HCT116 (cell line): ENCODE measurements at regions not wholly inside any gene's neighbourhood (a gene's known extent, or its start where the extent isn't known, plus 50 kb on each side); places are given as distances from the start of the nearest gene placed in this dataset.

Experiments
- CBX3 ChIP-seq: IDR thresholded peaks from 2 replicates; pipeline ENCODE4 v1.6.1; 2012; ENCODE audit warnings: low read depth
- CEBPB ChIP-seq: IDR thresholded peaks from 2 replicates; pipeline ENCODE4 v1.6.1; 2012; ENCODE audit warnings: low read depth
- CTCF ChIP-seq, 3 experiments: fragments of 200-600 bp in 1 of 3; sonication (generic) in 1 of 3; IDR thresholded peaks in 2 of 3; conservative IDR thresholded peaks in 1 of 3; 2 replicates each; pipeline ENCODE4 v1.5.1; 2012 to 2017; ENCODE audit warnings: low read depth in 2 of 3, low read length in 2 of 3, antibody characterized with exemption in 1 of 3, borderline replicate concordance in 1 of 3, control low read depth in 1 of 3, mild to moderate bottlenecking in 1 of 3, mixed read lengths in 1 of 3, mixed run types in 1 of 3, moderate library complexity in 1 of 3; ENCODE audit not compliant: insufficient read depth in 1 of 3
- EZH2 ChIP-seq: fragments of 200-600 bp; sonication (generic); IDR thresholded peaks from 2 replicates; pipeline ENCODE4 v1.6.1; 2017; ENCODE audit warnings: antibody characterized with exemption, mixed run types
- POLR2A ChIP-seq: IDR thresholded peaks from 2 replicates; pipeline ENCODE4 v1.7.0; 2011; ENCODE audit warnings: borderline replicate concordance; ENCODE audit not compliant: insufficient read depth, insufficient read length; ENCODE audit errors: extremely low read depth
- POLR2AphosphoS5 ChIP-seq: IDR thresholded peaks from 2 replicates; pipeline ENCODE4 v1.6.1; 2011; ENCODE audit warnings: mild to moderate bottlenecking, low read depth, low read length, moderate library complexity
- RAD21 ChIP-seq: IDR thresholded peaks from 2 replicates; pipeline ENCODE4 v1.6.1; 2012; ENCODE audit warnings: low read depth, mild to moderate bottlenecking
- YY1 ChIP-seq: IDR thresholded peaks from 2 replicates; pipeline ENCODE4 v1.6.1; 2011; ENCODE audit warnings: low read length, low read depth, moderate library complexity, mild to moderate bottlenecking; ENCODE audit not compliant: insufficient replicate concordance; ENCODE audit errors: extremely low read depth
- ZFX ChIP-seq: fragments of 450-650 bp; IDR thresholded peaks from 2 replicates; pipeline ENCODE4 v1.6.1; 2017
- TF ChIP-seq, protein P1 (sequence below): IDR thresholded peaks from 2 replicates; pipeline ENCODE4 v1.6.1; 2011; ENCODE audit warnings: mild to moderate bottlenecking, low read length, moderate library complexity; ENCODE audit not compliant: insufficient replicate concordance; ENCODE audit errors: extremely low read depth

DNA sequence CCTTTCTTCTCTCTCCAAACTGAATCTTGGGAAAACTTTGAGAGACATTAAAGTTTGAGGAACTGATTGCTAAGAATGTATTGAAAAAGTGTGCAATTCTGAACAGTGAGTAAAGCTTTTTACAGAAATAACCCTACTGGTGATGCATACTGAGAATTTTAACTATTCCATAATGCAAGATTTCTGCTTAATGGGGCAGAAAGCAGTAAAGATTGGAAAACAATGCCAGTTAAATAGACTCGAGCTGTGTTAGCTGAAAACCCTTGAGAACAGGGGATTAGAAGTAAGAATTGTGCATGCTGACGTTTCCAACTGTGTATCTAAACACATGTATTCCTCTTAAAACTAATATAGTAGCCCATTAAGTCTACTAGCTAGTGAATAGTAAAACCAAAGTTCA lies 1500.2 kb upstream of the PRMT6 start:
- TF ChIP-seq CTCF (IDR thresholded peaks at IDR 0.05 in 2 of 3, conservative IDR thresholded peaks at IDR 0.05 in 1 of 3; ENCODE audit: borderline replicate concordance in 1 of 3, insufficient read depth in 1 of 3, low read depth in 2 of 3, low read length in 2 of 3) (no peak), RAD21 (no peak), CEBPB (no peak), YY1 (no peak), CBX3 (no peak), EZH2 (no peak), POLR2AphosphoS5 (no peak), POLR2A (no peak), ZFX (no peak)
- TF ChIP-seq, protein P1, sequence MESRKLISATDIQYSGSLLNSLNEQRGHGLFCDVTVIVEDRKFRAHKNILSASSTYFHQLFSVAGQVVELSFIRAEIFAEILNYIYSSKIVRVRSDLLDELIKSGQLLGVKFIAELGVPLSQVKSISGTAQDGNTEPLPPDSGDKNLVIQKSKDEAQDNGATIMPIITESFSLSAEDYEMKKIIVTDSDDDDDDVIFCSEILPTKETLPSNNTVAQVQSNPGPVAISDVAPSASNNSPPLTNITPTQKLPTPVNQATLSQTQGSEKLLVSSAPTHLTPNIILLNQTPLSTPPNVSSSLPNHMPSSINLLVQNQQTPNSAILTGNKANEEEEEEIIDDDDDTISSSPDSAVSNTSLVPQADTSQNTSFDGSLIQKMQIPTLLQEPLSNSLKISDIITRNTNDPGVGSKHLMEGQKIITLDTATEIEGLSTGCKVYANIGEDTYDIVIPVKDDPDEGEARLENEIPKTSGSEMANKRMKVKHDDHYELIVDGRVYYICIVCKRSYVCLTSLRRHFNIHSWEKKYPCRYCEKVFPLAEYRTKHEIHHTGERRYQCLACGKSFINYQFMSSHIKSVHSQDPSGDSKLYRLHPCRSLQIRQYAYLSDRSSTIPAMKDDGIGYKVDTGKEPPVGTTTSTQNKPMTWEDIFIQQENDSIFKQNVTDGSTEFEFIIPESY, result no peak
